Caco-2 (cell line): ENCODE measurements at regions not wholly inside any gene's neighbourhood (a gene's known extent, or its start where the extent isn't known, plus 50 kb on each side); places are given as distances from the start of the nearest gene placed in this dataset.

Experiments used
- BruUV-seq: library from RNA; stranded (reverse); fragments of 400-500 nt; replicated peaks from 2 replicates; lab custom pipeline; 2021; lab: Mats Ljungman, UMichigan
- CTCF ChIA-PET: fragments of 300-600 bp; sonication (Branson Sonifier 250); formaldehyde crosslinking; loops from one replicate; lab custom pipeline; 2022; ENCODE audit warnings: antibody characterized with exemption; lab: Charles Lee
- POLR2A ChIA-PET: fragments of 300-600 bp; sonication (Branson Sonifier 250); formaldehyde crosslinking; loops from one replicate; lab custom pipeline; 2022; ENCODE audit warnings: antibody characterized with exemption; lab: Charles Lee
- DNase-seq, 2 experiments: peaks; one replicate each; pipeline versions ENCODE4 v3.0.0 to v3.0.0-alpha.2; 2020 to 2022
- H3K27me3 ChIP-seq: replicated peaks from 2 replicates; pipeline ENCODE4 v1.6.0; 2011; ENCODE audit warnings: low read length; ENCODE audit not compliant: control insufficient read depth, insufficient read depth
- H3K36me3 ChIP-seq: 2 replicates; pipeline ENCODE4 v1.5.1; 2011; ENCODE audit warnings: low read length; ENCODE audit not compliant: control insufficient read depth, insufficient read depth
- H3K4me1 ChIP-seq: fragments of 250-450 bp; sonication (Bioruptor Pico); 2 replicates; pipeline ENCODE4 v1.5.1; 2020; ENCODE audit warnings: mild to moderate bottlenecking
- H3K4me3 ChIP-seq: 2 replicates; pipeline ENCODE4 v1.5.1; 2011; ENCODE audit warnings: low read depth, mild to moderate bottlenecking, control low read depth, low read length
- H3K9me3 ChIP-seq: fragments of 250-450 bp; sonication (Bioruptor Pico); 2 replicates; pipeline ENCODE4 v1.5.1; 2020; ENCODE audit warnings: mild to moderate bottlenecking, moderate library complexity
- H3K27ac Mint-ChIP-seq: one replicate; pipeline ENCODE4 v1.8.0; 2022; ENCODE audit warnings: mixed read lengths; ENCODE audit not compliant: unreplicated experiment
- H3K27me3 Mint-ChIP-seq: one replicate; pipeline ENCODE4 v1.8.0; 2022; ENCODE audit warnings: mixed read lengths; ENCODE audit not compliant: insufficient read depth, unreplicated experiment
- H3K36me3 Mint-ChIP-seq: one replicate; pipeline ENCODE4 v1.8.0; 2022; ENCODE audit warnings: mild to moderate bottlenecking, mixed read lengths; ENCODE audit not compliant: insufficient read depth, unreplicated experiment
- H3K4me1 Mint-ChIP-seq: one replicate; pipeline ENCODE4 v1.8.0; 2022; ENCODE audit warnings: low read depth, mixed read lengths; ENCODE audit not compliant: unreplicated experiment
- H3K4me3 Mint-ChIP-seq: one replicate; pipeline ENCODE4 v1.8.0; 2022; ENCODE audit warnings: mild to moderate bottlenecking, moderate library complexity, mixed read lengths; ENCODE audit not compliant: unreplicated experiment
- H3K9me3 Mint-ChIP-seq: one replicate; pipeline ENCODE4 v1.8.0; 2022; ENCODE audit warnings: mixed read lengths; ENCODE audit not compliant: unreplicated experiment
- CTCF ChIP-seq, 2 experiments: fragments of 200-600 bp in 1 of 2; IDR thresholded peaks; 1 replicate in 1 of 2; 2 replicates in 1 of 2; pipeline versions ENCODE4 v1.5.1 to v1.8.0; 2011 to 2022; ENCODE audit warnings: antibody characterized with exemption in 1 of 2, control low read depth in 1 of 2, inconsistent platforms in 1 of 2, low read depth in 1 of 2, low read length in 1 of 2, mild to moderate bottlenecking in 1 of 2, moderate library complexity in 1 of 2; ENCODE audit not compliant: insufficient read depth in 1 of 2, severe bottlenecking in 1 of 2, unreplicated experiment in 1 of 2
- intact Hi-C: fragments of 100-400 bp; cut with micrococcal nuclease; formaldehyde crosslinking; loops from one replicate; pipeline ENCODE4 v1.10.0; 2022; ENCODE audit not compliant: unreplicated experiment

- no peaks in the 10 kb centered on the region for H3K9me3 Mint-ChIP-seq
- ChIA-PET POLR2A (no interaction called here), CTCF (no interaction called here)
- H3K9me3 ChIP-seq, result no peaks in the 10 kb centered on the region
- H3K4me1 Mint-ChIP-seq, result no peaks in the 10 kb centered on the region
- H3K4me3 ChIP-seq, result no peak overlapping the region
- no peaks in the 10 kb centered on the region for H3K4me1 ChIP-seq
- no peak for DNase-seq
- H3K4me3 Mint-ChIP-seq, result no peak overlapping the region
- H3K36me3 Mint-ChIP-seq, result no peaks in the 10 kb centered on the region
- BruUV-seq, result no TSS peak
- H3K36me3 ChIP-seq, result no peaks in the 10 kb centered on the region
- peaks cover 2% of the 10 kb centered on the region for H3K27me3 Mint-ChIP-seq
- H3K27ac Mint-ChIP-seq, result no peak overlapping the region
- no peaks in the 10 kb centered on the region for H3K27me3 ChIP-seq
- TF ChIP-seq CTCF (IDR thresholded peaks at IDR 0.05; ENCODE audit: insufficient read depth in 1 of 2, low read depth in 1 of 2, low read length in 1 of 2, severe bottlenecking in 1 of 2, unreplicated experiment in 1 of 2), result no peak
- intact Hi-C loops, result no loop called here
These were observed 508.2 kb downstream of the ZWINT start for GRCh38 chr10:55852900-55853299.

GRCh38 chr10:55837273-55837672 lies 523.8 kb downstream of the ZWINT start:
- Histone ChIP-seq H3K4me3 (no peak overlapping the region), H3K27me3 (no peaks in the 10 kb centered on the region), H3K9me3 (no peaks in the 10 kb centered on the region), H3K4me1 (no peaks in the 10 kb centered on the region), H3K36me3 (no peaks in the 10 kb centered on the region)
- ChIA-PET CTCF (no interaction called here), POLR2A (no interaction called here)
- Mint-ChIP-seq H3K27me3 (no peaks in the 10 kb centered on the region), H3K36me3 (no peaks in the 10 kb centered on the region), H3K9me3 (no peaks in the 10 kb centered on the region), H3K4me1 (no peaks in the 10 kb centered on the region), H3K27ac (no peak overlapping the region), H3K4me3 (no peak overlapping the region)
- intact Hi-C loops, result no loop called here
- no peak for DNase-seq
- no TSS peak for BruUV-seq
- TF ChIP-seq CTCF (IDR thresholded peaks at IDR 0.05; ENCODE audit: insufficient read depth in 1 of 2, low read depth in 1 of 2, low read length in 1 of 2, severe bottlenecking in 1 of 2, unreplicated experiment in 1 of 2), result no peak

- no peak for TF ChIP-seq CTCF (IDR thresholded peaks at IDR 0.05; ENCODE audit: insufficient read depth in 1 of 2, low read depth in 1 of 2, low read length in 1 of 2, severe bottlenecking in 1 of 2, unreplicated experiment in 1 of 2)
- no peak overlapping the region for H3K4me3 ChIP-seq
- BruUV-seq, result no TSS peak
- no peaks in the 10 kb centered on the region for H3K36me3 ChIP-seq
- Mint-ChIP-seq H3K4me1 (no peaks in the 10 kb centered on the region), H3K4me3 (no peak overlapping the region), H3K27me3 (no peaks in the 10 kb centered on the region), H3K36me3 (no peaks in the 10 kb centered on the region), H3K27ac (no peak overlapping the region), H3K9me3 (peaks cover 20% of the 10 kb centered on the region)
- POLR2A ChIA-PET, result no interaction called here
- no peaks in the 10 kb centered on the region; the same call in 1 of the 2 replicates for H3K9me3 ChIP-seq
- DNase-seq, result no peak
- no peaks in the 10 kb centered on the region for H3K27me3 ChIP-seq
- CTCF ChIA-PET, result no interaction called here
- intact Hi-C loops, result no loop called here
- H3K4me1 ChIP-seq, result no peaks in the 10 kb centered on the region
These were observed 539.0 kb downstream of the ZWINT start for GRCh38 chr10:55822096-55822495.
